CD4-positive, alpha-beta T cell treated with Interleukin-6 for 4 hours (primary cell): ENCODE measurements at regions not wholly inside any gene's neighbourhood (a gene's known extent, or its start where the extent isn't known, plus 50 kb on each side); places are given as distances from the start of the nearest gene placed in this dataset.
"Not testable (repeated sequence)": the region's sequence is repeated elsewhere in the genome, so short reads cannot be mapped to it uniquely, and the experiment has no call there.

ENCODE experiments used
- DNase-seq: peaks from one replicate; pipeline ENCODE4 v3.0.0-alpha.2; 2020; ENCODE audit warnings: mixed read lengths

DNA sequence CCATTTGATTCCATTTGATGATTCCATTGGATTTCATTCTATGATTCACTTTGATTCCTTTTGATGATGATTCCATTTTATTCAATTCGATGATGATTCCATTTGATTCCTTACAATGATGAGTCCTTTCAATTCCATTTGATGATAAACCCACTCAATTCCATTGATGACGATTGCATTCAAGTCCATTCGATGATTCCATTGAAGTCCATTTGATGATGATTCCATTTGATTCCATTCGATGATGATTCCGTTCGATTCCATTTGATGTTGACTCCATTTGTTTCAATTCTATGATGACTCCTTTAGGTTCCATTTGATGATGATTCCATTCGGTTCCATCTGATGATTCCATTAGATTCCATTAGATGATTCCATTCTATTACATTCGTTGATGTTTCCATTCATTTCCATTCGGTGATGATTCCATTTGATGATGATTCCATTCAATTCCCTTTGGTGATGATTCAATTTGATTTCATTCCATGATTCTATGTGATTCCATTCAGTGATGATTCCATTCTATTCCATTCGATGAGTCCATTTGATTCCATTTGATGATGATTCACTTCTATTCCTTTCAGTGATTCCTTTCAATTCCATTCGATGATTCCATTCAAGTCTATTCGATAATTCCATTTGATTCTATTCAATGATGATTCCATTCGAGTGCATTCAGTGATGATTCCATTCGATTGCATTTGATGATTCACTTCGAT lies 1106.0 kb downstream of the RPIA start:
- DNase-seq: no peak

DNA sequence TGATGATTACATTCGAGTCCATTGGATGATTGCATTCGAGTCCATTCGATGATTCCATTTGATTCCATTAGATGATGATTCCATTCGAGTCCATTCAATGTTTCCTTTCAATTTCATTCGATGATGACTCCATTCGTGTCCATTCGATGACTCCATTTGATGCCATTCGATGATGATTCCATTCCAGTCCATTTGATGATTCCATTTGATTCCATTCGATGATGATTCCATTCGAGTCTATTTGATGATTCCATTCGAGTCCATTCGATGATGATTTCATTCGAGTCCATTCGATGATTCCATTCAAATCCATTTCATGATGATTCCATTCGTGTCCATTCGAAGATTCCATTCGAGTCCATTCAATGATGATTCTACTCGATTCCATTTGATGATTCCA lies 1109.7 kb downstream of the RPIA start:
- DNase-seq: not testable (repeated sequence)

DNA sequence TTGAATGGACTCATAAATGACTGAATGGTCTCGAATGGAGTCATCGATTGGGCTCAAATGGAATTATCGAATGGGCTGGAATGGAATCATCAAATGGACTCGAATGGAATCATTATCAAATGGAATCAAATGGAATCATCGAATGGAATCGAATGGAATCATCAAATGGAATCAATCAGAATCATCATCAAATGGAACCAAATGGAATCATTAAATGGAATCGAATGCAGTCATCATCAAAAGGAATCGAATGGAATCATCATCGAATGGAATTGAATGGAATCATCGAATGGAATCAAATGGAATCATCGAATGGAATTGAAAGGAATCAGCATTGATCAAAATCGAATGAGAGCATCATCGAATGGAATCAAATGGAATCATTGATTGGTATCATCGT lies 1114.9 kb downstream of the RPIA start:
- not testable (repeated sequence) for DNase-seq

DNA sequence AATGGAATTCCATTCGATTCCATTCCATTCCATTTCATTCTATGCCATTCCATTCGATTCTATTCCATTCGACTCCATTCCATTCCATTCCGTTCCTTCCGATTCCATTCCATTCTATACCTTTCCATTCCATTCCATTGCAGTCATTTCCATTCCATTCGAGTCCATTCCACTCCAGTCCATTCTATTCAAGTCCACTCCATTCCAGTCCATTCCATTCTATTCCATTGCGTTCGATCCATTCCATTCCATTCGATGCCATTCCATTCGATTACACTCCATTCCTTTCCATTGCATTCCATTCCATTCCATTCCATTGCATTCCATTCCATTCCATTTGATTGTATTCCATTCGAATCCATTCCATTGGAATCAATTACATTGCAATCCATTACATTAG lies 1119.8 kb downstream of the RPIA start:
- DNase-seq: no peak

DNA sequence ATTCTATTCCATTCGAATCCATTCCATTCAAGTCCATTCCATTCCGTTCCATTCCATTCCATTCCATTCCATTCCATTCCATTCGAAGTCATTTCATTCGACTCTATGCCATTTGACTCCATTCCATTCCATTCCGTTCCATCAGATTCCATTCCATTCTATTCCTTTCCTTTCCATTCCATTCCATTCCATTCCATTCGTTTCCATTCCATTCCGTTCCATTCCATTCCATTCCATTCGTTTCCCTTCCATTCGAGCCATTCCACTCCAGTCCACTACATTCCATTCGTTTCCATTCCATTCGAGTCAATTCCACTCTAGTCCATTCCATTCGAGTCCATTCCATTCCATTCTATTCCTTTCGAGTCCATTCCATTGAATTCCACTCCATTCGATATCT lies 1120.4 kb downstream of the RPIA start:
- not testable (repeated sequence) for DNase-seq

DNA sequence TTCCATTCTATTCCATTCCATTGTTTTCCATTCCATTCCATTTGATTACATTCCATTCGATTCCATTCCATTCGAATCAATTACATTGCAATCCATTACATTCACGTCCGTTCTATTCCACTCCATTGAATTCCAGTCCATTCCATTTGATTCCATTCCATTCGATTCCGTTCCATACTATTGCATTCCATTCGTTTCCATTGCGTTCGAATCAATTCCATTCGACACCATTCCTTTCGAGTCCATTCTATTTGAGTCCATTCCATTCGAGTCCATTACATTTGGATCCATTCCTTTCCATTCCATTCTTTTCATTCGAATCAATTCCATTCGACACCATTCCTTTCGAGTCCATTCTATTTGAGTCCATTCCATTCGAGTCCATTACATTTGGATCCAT lies 1122.9 kb downstream of the RPIA start:
- not testable (repeated sequence) for DNase-seq

DNA sequence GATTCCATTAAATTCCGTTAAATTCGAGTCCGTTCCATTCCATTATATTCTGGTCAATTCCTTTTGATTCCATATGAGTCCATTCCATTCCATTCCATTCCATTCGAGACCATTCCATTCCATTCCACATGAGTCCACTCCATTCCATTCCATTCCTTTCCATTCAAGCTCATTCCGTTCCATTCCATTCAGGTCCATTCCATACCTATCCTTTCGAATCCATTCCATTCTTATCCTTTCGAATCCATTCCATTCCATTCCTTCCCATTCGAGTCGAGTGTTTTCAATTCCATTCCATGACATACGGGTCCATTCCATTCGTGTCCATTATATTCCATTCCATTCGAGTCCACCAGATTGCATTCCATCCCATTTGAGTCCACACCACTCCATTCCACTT lies 1127.4 kb downstream of the RPIA start:
- DNase-seq: no peak

DNA sequence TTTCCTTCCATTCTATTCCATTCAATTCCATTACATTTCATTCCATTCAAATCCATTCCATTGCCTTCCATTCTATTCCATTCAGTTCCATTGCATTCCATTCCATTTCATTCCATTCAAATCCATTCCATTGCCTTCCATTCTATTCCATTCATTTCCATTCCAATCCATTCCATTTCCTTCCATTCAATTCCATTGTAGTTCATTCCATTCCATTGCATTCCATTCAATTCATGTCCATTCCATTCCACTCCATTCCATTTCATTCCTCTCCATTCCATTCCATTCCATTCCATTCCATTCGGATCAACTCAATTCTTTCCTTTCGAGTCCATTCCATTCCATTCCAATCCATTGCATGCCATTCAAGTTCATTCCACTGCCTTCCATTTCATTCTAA lies 1128.3 kb downstream of the RPIA start:
- DNase-seq: no peak

DNA sequence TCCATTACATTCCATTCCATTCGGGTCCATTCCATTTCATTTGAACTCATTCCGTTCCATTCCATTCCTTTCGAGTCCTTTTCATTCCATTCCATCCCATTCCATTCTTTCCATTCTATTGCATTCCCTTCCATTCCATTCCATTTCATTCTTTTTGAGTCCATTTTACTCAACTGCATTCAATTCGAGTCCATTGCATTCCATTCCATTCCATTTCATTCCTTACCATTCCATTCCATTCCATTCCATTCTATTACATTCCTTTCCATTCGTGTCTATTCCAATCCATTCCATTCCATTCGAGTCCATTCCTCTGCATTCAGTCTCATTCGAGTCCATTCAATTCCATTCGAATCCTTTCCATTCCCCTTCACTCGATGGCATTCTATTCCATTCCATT lies 1128.8 kb downstream of the RPIA start:
- DNase-seq: no peak

DNA sequence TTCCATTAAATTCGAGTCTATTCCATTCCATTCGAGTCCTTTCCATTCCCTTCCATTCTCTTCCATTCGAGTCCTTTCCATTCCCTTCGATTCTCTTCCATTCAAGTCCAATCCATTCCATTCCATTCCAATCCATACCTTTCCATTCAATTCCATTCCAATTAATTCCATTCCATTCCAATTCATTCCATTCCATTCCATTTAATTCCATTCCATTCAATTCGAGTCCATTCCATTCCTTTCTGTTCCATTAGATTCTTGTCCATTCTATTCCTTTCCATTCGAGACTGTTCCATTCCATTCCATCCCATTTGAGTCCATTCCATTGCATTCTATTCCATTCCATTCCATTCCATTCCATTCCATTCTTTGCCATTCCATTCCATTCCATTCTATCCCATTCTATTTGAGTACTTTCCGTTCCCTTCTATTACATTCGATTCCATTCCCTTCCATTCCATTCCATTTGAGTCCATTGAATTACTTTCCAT lies 1130.0 kb downstream of the RPIA start:
- DNase-seq: no peak

DNA sequence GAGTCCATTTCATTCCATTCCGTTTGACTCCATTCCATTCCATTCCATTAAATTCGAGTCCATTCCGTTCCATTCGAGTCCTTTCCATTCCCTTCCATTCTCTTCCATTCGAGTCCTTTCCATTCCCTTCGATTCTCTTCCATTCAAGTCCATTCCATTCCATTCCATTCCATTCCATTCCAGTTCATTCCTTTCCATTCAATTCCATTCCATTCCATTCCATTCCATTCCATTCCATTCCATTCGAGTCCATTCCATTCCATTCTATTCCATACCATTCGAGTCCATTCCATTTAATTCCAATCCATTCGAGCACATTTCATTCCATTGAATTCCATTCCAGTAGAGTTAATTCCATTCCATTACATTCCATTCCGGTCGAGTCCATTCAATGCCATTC lies 1130.9 kb downstream of the RPIA start:
- DNase-seq: not testable (repeated sequence)

DNA sequence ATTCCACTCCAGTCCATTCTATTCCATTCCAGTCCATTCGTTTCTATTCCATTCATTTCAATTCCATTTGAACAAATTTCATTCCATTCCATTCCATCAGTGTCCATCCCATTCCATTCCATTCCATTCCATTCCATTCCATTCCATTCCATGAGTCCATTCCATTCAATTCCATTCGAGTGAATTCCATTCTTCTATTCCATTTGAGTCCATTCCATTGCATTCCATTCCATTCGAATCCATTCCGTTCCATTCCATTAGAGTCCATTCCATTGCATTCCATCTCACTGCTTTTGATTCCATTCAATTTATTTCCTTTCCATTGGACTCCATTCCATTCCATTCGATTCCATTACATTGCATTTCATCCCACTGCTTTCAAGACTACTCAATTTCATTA lies 1132.1 kb downstream of the RPIA start:
- no peak for DNase-seq

DNA sequence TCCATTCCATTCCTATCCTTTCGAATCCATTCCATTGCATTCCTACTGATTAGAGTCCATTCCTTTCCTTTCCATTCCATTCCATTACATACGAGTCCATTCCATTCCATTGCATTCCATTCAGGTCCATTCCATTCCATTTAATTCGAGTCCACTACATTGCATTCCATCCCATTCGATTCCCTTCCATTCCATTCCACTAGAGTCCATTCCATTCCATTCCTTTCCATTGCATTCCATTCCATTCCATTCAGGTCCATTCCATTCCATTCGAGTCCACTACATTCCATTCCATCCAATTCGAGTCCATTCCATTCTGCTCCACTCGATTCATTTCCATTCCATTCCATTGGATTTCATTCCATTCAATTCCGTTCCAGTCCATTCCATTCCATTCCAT lies 1133.6 kb downstream of the RPIA start:
- no peak for DNase-seq

DNA sequence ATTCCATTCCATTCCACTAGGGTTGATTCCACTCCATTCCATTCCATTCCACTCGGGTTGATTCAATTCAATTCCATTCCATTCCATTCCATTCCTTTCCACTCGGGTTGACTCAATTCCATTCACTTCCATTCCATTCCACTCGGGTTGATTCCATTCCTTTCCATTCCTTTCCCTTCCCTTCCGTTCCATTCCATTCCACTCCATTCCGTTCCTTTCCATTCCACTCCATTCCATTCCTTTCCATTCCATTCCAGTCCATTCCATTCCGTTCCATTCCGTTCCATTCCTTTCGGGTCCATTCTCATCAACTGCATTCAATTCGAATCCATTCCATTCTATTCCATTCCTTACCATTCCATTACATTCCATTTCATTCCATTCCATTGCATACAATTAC lies 1135.3 kb downstream of the RPIA start:
- not testable (repeated sequence) for DNase-seq

DNA sequence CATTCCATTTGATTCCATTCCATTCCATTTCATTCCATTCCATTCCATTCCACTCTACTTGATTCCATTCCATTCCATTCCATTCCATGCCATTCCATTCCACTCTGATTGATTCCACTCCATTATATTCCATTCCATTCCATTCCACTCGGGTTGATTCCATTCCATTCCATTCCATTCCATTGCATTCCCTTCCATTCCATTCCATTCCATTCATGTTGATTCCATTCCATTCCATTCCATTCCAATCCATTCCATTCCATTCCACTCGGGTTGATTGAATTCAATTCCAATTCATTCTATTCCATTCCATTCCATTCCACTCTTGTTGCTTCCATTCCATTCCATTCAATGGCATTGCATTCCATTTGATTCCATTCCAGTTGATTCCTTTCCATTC lies 1136.4 kb downstream of the RPIA start:
- not testable (repeated sequence) for DNase-seq

DNA sequence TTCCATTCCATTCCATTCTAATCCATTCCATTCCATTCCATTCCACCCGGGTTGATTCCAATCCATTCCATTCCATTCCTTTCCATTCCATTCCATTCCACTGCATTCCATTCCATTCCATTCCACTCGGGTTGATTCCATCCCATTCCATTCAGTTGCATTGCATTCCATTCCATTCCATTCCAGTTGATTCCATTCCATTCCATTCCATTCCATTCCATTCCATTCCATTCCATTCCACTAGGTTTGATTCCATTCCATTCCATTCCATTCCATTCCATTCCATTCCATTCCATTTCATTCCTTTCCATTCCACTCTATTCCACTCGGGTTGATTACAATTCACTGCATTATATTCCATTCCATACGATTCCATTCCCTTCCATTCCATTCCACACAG lies 1136.9 kb downstream of the RPIA start:
- not testable (repeated sequence) for DNase-seq

DNA sequence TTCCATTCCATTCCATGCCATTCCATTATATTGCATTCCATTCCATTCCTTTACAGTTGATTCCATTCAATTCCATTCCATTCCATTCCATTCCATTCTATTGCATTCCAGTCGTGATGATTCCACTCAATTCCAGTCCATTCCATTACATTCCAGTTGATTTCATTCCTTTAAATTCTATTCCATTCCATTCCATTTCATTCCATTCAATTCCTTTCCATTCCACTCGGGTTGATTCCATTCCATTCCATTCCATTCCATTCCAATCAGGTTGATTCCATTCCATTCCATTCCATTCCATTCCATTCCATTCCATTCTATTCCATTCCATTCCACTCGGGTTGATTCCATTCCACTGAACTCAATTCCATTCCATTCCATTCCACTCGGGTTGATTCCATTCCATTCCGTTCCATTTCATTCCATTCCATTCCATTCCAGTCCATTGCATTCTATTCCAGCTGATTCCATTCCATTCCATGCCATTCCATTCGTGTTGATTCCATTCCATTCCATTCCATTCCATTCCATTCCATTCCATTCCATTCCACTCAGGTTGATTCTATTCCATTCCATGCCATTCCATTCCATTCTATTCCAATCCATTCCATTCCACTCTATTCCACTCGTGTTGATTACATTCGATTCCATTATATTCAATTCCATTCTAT lies 1137.6 kb downstream of the RPIA start:
- not testable (repeated sequence) for DNase-seq

DNA sequence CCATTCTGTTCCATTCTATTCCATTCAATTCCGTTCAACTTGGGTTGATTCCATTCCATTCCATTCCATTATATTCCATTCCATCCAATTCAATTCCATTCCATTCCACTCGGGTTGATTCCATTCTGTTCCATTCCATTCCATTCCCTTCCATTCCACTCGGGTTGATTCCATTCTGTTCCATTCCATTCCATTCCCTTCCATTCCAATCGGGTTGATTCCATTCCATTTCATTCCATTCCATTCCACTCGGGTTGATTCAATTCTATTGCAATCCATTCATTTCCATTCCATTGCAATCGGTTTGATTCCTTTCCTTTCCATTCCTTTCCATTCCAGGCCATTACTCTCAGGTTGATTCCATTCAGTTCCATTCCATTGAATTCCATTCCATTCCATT lies 1138.4 kb downstream of the RPIA start:
- no peak for DNase-seq

DNA sequence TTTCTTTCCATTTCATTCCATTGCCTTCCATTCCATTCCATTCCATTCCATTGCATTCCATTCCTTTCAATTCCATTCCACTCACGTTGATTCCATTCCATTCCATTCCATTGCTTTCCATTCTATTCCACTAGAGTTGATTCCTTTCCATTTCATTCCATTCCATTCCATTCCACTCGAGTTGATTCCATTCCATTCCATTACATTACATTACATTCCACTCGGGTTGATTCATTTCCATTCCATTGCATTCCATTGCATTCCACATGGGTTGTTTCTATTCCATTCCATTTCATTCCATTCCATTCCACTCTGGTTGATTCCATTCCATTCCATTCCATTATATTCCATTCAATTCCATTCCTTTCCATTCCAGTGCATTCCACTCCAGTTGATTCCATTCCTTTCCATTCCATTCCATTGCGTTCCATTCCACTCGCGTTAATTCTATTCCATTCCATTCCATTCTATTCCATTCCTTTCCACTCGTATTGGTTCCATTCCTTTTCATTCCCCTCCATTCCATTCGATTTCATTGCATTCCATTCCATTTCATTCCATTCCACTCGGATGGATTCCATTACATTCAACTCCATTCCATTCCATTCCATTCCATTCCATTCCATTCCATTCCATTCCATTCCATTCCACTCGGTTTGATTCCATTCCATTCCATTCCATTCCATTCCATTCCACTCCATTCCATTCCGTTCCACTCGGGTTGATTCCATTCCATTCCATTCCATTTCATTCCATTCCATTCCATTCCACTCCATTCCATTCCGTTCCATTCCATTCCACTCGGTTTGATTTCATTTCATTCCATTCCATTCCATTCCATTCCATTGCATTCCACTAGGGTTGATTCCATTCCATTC lies 1139.1 kb downstream of the RPIA start:
- not testable (repeated sequence) for DNase-seq

DNA sequence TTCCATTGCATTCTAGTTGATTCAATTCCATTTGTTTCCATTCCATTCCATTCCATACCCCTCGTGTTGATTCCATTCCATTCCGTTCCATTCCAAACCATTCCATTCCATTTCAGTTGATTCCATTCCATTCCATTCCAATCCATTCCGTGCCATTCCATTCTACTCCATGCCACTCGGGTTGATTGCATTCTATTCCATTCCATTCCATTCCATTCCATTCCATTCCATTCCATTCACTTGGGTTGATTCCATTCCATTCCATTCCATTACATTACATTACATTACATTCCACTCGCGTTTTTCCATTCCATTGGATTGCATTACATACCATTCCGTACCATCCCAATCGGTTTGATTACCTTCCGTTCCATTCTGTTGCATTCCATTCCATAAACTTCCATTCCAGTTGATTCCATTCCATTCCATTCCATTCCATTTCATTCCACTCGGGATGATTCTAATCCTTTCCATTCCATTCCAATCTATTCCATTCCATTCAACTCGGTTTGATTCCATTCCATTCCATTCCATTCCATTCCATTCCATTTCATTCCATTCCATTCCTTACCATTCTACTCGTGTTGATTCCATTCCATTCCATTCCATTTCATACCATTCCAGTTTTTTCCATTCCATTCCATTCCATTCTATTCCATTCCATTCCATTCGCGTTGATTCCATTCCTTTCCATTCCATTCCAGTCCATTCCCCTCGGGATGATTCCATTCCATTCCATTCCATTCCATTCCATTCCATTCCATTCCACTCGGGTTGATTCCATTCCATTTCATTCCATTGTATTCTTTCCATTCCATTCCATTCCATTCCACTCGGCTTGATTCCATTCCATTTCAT lies 1140.4 kb downstream of the RPIA start:
- DNase-seq: no peak

DNA sequence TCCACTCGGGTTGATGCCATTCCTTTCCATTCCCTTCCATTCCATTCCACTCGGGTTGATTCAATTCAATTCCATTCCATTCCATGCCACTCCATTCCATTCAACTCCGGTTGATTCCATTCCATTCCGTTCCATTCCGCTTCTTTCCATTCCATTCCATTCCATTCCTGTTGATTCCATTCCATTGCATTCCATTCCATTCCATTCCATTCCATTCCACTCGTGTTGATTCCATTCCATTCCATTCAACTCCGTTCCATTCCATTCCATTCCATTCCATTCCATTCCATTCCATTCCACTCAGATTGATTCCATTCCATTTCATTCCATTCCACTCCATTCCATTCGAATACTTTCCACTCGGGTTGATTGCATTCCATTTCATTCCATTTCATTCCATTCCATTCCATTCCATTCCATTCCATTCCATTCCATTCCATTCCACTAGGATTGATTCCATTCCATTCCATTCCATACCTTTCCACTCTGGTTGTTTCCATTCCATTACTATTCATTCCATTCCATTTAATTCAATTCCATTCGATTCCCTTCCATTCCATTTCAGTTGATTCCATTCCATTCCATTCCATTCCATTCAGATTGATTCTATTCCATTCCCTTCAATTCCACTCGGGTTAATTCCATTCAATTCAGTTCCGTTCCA lies 1141.8 kb downstream of the RPIA start:
- DNase-seq: no peak

DNA sequence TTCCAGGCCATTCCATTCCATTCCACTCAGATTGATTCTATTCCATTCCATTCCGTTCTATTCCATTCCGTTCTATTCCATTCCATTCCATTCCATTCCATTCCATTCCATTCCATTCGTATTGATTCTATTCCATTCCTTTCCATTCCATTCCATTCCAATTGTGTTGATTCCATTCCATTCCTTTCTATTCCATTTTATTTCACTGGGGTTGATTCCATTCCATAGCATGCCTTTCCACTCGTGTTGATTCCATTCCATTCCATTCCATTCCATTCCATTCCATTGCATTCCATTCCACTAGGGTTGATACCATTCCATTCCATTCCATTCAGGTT lies 1142.3 kb downstream of the RPIA start:
- DNase-seq: no peak
